Fibroblast of lung (primary cell): ENCODE measurements at regions not wholly inside any gene's neighbourhood (a gene's known extent, or its start where the extent isn't known, plus 50 kb on each side); places are given as distances from the start of the nearest gene placed in this dataset.
A peak's percentile ranks its signal among the peaks of the same experiment; 100 is the strongest.

Experiments
- DNase-seq, 2 donors: peaks; one replicate each; pipeline versions ENCODE4 v3.0.0 to v3.0.0-alpha.2; 2010; ENCODE audit warnings: low read depth in 2 of 2
- H2AFZ ChIP-seq: 2 replicates; pipeline ENCODE4 v1.5.1; 2012; ENCODE audit warnings: low read length, control low read depth, inconsistent platforms
- H3K27ac ChIP-seq: 2 replicates; pipeline ENCODE4 v1.5.1; 2011; ENCODE audit warnings: low read length, control low read depth; ENCODE audit not compliant: insufficient read depth
- H3K27me3 ChIP-seq: 2 replicates; pipeline ENCODE4 v1.5.1; 2011; ENCODE audit warnings: mild to moderate bottlenecking, low read length; ENCODE audit not compliant: control insufficient read depth, insufficient read depth
- H3K36me3 ChIP-seq: 2 replicates; pipeline ENCODE4 v1.5.1; 2011; ENCODE audit warnings: low read length; ENCODE audit not compliant: control insufficient read depth, insufficient read depth
- H3K4me1 ChIP-seq: 2 replicates; pipeline ENCODE4 v1.5.1; 2011; ENCODE audit warnings: low read length; ENCODE audit not compliant: control insufficient read depth, insufficient read depth; ENCODE audit errors: extremely low read depth
- H3K4me2 ChIP-seq: 2 replicates; pipeline ENCODE4 v1.5.1; 2011; ENCODE audit warnings: low read length, control low read depth; ENCODE audit not compliant: insufficient read depth; ENCODE audit errors: extremely low read depth
- H3K4me3 ChIP-seq, 4 experiments: fragments of 200-600 bp in 1 of 4; sonication (generic) in 1 of 4; replicated peaks in 1 of 4; 2 replicates each; pipeline ENCODE4 v1.5.1; 2011 to 2016; ENCODE audit warnings: low read length in 4 of 4, low read depth in 3 of 4, mild to moderate bottlenecking in 3 of 4, control low read depth in 2 of 4, inconsistent platforms in 1 of 4, mixed read lengths in 1 of 4; ENCODE audit not compliant: insufficient read depth in 1 of 4; ENCODE audit errors: control extremely low read depth in 1 of 4
- H3K79me2 ChIP-seq: 2 replicates; pipeline ENCODE4 v1.5.1; 2012; ENCODE audit warnings: mild to moderate bottlenecking, low read length, inconsistent platforms; ENCODE audit not compliant: control insufficient read depth, insufficient read depth
- H3K9ac ChIP-seq: 2 replicates; pipeline ENCODE4 v1.5.1; 2011; ENCODE audit warnings: mild to moderate bottlenecking, low read length, control low read depth; ENCODE audit not compliant: insufficient read depth
- H3K9me3 ChIP-seq: 2 replicates; pipeline ENCODE4 v1.5.1; 2012; ENCODE audit warnings: low read depth, low read length; ENCODE audit not compliant: control insufficient read depth, insufficient read depth
- H4K20me1 ChIP-seq: 2 replicates; pipeline ENCODE4 v1.5.1; 2011; ENCODE audit warnings: low read length; ENCODE audit not compliant: control insufficient read depth, insufficient read depth; ENCODE audit errors: extremely low read depth
- EZH2 ChIP-seq: IDR thresholded peaks from 2 replicates; pipeline ENCODE4 v1.5.1; 2012; ENCODE audit warnings: low read length, control low read depth, mild to moderate bottlenecking; ENCODE audit errors: missing control alignments
- TF ChIP-seq, protein P1 (sequence below), 2 donors: IDR thresholded peaks in 1 of 2; conservative IDR thresholded peaks in 1 of 2; 1 replicate in 1 of 2; 2 replicates in 1 of 2; pipeline ENCODE4 v1.5.1; 2011 to 2012; ENCODE audit warnings: low read length in 2 of 2, control low read depth in 1 of 2, inconsistent platforms in 1 of 2, low read depth in 1 of 2, mild to moderate bottlenecking in 1 of 2

GRCh38 chr2:70374616-70375015 is 72.7 kb upstream of the FAM136A start:
- no peak overlapping the region for H2AFZ ChIP-seq
- no peak overlapping the region for H3K27ac ChIP-seq
- TF ChIP-seq, protein P1, sequence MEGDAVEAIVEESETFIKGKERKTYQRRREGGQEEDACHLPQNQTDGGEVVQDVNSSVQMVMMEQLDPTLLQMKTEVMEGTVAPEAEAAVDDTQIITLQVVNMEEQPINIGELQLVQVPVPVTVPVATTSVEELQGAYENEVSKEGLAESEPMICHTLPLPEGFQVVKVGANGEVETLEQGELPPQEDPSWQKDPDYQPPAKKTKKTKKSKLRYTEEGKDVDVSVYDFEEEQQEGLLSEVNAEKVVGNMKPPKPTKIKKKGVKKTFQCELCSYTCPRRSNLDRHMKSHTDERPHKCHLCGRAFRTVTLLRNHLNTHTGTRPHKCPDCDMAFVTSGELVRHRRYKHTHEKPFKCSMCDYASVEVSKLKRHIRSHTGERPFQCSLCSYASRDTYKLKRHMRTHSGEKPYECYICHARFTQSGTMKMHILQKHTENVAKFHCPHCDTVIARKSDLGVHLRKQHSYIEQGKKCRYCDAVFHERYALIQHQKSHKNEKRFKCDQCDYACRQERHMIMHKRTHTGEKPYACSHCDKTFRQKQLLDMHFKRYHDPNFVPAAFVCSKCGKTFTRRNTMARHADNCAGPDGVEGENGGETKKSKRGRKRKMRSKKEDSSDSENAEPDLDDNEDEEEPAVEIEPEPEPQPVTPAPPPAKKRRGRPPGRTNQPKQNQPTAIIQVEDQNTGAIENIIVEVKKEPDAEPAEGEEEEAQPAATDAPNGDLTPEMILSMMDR (conservative IDR thresholded peaks at IDR 0.05 in 1 of 2, IDR thresholded peaks at IDR 0.05 in 1 of 2; ENCODE audit: low read depth in 1 of 2, low read length in 2 of 2): no peak
- TF ChIP-seq EZH2: no peak
- H3K4me3 ChIP-seq: no peak overlapping the region
- H4K20me1 ChIP-seq: no peaks in the 10 kb centered on the region
- no peaks in the 10 kb centered on the region for H3K4me1 ChIP-seq
- no peaks in the 10 kb centered on the region for H3K36me3 ChIP-seq
- H3K4me2 ChIP-seq: no peak overlapping the region
- DNase-seq: no peak
- no peaks in the 10 kb centered on the region for H3K27me3 ChIP-seq
- no peaks in the 10 kb centered on the region for H3K9me3 ChIP-seq
- no peak overlapping the region for H3K9ac ChIP-seq
- no peaks in the 10 kb centered on the region for H3K79me2 ChIP-seq

DNA sequence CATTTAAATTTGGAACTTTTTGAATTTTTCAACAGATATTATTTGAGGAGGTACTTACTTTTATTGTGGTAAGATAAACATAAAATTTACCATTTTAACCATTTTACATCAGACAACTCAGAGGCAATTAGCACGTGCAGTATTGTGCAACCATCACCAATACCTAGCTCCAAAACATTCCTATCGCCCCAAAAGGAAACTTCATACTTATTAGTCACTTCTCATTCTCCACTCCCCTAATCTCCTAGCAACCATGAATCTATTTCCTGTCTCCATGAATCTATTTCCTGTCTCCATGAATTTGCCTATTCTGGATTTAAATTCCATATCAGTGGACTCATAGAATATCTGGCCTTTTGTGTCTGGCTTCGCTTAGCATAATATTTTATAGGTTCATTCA is 69.9 kb upstream of the FAM136A start:
- Histone ChIP-seq H3K27ac (no peak overlapping the region), H3K9ac (no peak overlapping the region), H3K27me3 (no peaks in the 10 kb centered on the region), H3K79me2 (no peaks in the 10 kb centered on the region), H2AFZ (peak overlapping the region; percentile 25), H4K20me1 (no peaks in the 10 kb centered on the region), H3K36me3 (no peaks in the 10 kb centered on the region), H3K4me1 (no peaks in the 10 kb centered on the region), H3K4me2 (no peak overlapping the region), H3K4me3 (no peak overlapping the region), H3K9me3 (no peaks in the 10 kb centered on the region)
- peak; percentile 12 to 71 for DNase-seq
- TF ChIP-seq, protein P1 (conservative IDR thresholded peaks at IDR 0.05 in 1 of 2, IDR thresholded peaks at IDR 0.05 in 1 of 2; ENCODE audit: low read depth in 1 of 2, low read length in 2 of 2): no peak
- TF ChIP-seq EZH2: no peak

GRCh38 chr2:70369082-70369481 is 67.2 kb upstream of the FAM136A start:
- H4K20me1 ChIP-seq: no peaks in the 10 kb centered on the region
- no peaks in the 10 kb centered on the region for H3K9me3 ChIP-seq
- no peaks in the 10 kb centered on the region for H3K27me3 ChIP-seq
- no peak for TF ChIP-seq EZH2
- TF ChIP-seq, protein P1 (conservative IDR thresholded peaks at IDR 0.05 in 1 of 2, IDR thresholded peaks at IDR 0.05 in 1 of 2; ENCODE audit: low read depth in 1 of 2, low read length in 2 of 2): no peak
- no peak overlapping the region for H3K27ac ChIP-seq
- no peaks in the 10 kb centered on the region for H3K79me2 ChIP-seq
- H2AFZ ChIP-seq: no peak overlapping the region
- no peaks in the 10 kb centered on the region for H3K4me1 ChIP-seq
- no peaks in the 10 kb centered on the region for H3K36me3 ChIP-seq
- no peak overlapping the region for H3K9ac ChIP-seq
- no peak for DNase-seq
- H3K4me2 ChIP-seq: no peak overlapping the region
- no peak overlapping the region for H3K4me3 ChIP-seq
